Suppressor macrophage (primary cell): ENCODE measurements at regions not wholly inside any gene's neighbourhood (a gene's known extent, or its start where the extent isn't known, plus 50 kb on each side); places are given as distances from the start of the nearest gene placed in this dataset.
"Not testable (repeated sequence)": the region's sequence is repeated elsewhere in the genome, so short reads cannot be mapped to it uniquely, and the experiment has no call there.

Source experiments
- DNase-seq, 4 experiments: peaks; one replicate each; pipeline ENCODE4 v3.0.0-alpha.2; 2020 to 2022

DNA sequence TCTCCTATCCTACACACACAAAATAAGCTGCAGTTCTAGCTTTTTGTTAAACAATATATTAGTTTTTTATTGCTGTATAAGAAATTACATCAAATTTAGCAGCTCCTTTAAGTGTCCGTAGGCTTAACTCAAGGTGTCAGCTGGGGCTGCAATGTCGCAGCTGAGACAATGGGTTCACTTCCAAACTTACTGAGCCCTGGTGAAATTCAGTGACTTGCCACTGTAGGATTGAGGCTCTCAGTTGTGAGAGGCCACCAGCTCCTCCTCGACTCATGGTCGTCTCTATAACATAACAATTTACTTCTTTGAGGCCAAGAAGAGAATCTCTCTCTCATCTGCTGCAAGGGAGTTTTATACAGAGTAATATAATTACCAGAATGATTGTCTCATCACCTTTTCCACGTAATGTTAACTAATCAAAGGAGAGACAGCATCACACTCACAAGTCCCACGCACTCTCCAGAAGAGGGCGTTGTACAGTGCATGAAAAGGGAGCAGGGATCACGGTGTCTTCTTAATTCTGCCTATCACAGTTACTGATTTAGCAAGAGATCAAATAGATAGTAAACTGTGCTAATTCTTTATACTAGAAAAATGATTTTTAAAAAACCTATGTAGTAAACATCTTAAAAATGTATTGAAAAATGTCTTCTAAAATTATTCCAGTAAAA is 735.6 kb upstream of the GBE1 start:
- DNase-seq = no peak

DNA sequence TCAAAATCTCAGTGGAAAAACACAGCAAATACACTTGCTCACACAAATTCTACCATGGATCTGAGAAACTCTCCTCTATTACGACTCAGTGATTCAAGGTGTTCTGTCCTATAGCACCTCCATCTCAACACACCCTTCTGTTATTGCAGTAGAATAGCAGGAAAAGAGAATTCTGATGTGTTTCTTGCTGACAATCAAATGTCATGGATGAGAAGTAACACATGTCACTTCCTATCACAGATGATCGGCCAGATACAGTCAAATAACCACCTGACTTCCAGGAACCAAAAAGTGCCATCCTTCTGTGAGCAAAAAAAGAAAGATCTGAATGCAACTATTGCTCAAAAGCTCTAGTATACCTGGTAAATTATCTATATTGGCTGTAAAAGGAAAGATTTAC is 734.2 kb upstream of the GBE1 start:
- no peak for DNase-seq

GRCh38 chr3:82494977-82495489 is 733.6 kb upstream of the GBE1 start:
- no peak for DNase-seq

DNA sequence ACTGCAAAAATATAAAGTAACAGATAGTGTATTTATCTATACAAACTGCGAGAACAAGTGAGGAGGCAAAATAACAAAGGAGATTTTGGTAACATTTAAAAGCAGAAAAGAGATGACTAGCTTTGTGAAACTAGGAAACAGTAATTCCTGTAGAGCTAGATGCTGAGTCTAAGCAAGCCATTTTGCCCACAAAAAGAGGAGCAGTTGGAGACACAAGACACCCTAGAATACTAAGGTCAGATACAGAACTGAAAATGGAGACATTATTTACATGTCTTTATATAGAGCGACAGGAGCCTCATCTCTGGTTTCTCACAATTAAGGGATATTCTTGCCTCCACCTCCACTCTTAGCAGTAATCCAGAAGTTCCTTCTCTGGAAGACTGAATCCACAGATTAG is 732.4 kb upstream of the GBE1 start:
- DNase-seq = no peak

GRCh38 chr3:82475306-82475705 is 713.9 kb upstream of the GBE1 start:
- DNase-seq = no peak

GRCh38 chr3:82474711-82475110 is 713.3 kb upstream of the GBE1 start:
- no peak for DNase-seq

- no peak for DNase-seq
These were observed 712.6 kb upstream of the GBE1 start for GRCh38 chr3:82473864-82474541.

- no peak for DNase-seq
These were observed 705.6 kb upstream of the GBE1 start for GRCh38 chr3:82467051-82467450.

DNA sequence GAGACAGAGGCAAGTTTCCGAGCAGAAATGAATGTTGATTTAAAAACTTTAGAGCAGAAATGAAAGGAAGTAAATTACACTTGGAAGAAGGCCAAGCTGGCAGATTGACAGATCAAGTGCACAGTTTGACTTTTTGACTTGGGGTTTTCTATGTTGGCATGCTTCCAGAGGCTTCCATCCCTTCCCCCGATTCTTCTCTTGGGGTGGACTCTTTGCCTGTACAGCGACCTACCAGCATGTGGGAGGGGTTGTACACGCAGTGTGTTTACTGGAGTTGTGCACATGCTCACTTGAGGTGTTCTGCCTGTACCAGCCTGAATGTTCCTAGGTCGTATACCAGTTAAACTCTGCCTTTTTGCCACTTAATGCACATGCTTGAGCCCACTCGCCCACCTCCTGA is 701.5 kb upstream of the GBE1 start:
- no peak for DNase-seq

- no peak for DNase-seq
These were observed 699.8 kb upstream of the GBE1 start for GRCh38 chr3:82461049-82461889.

DNA sequence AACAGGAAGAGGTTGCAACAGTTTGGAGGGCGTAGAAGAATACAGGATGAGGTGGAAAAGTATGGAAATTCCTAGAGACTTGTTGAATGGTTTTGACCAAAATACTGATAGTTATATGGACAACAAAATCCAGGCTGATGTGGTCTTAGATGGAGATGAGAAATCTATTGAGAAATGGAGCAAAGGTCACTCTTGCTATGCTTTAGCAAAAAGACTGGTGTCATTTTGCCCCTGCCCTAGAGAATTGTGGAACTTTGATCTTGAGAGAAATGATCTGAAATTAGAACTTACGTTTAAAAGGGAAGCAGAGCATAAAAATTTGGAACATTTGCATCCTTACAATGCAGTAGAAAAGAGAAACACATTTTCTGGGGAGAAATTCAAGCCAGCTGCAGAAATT is 686.9 kb upstream of the GBE1 start:
- DNase-seq = no peak

- not testable (repeated sequence) for DNase-seq
These were observed 667.4 kb upstream of the GBE1 start for GRCh38 chr3:82428821-82429220.

GRCh38 chr3:82424031-82424339 is 662.5 kb upstream of the GBE1 start:
- DNase-seq = no peak

DNA sequence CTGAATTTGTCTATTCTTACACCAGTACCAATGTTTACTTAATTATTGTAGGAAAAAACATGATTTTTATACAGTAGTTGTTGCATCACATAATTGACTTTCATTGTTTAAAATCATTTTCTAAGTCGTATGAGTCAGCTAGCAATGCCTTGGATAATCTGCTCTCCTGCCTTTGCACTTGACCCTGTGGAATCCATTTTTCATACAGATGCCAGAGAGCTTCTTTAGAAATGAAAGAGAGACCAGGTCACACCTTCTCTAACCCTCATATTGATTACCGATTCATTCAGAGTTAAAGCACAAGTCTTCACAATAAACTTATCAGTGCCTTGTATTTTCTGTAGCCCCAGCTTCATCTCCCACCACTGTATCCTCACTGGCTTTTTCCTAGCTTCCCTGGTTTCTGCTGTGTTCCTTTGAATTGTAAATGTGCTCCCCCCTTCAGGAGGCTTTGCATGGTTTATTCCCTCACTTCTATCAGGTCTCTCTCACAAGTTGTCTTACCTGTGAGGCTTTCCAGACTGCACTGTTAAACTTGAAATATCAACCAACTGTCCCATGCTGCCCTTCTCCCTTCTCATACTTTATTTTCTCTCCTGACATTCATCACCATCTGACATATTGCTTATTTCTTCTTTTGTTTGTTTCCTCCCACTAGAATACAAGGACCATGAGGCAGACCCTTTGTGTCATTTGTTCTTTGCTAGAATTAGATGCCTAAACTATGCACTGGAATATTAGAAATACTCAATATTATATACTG is 662.0 kb upstream of the GBE1 start:
- DNase-seq = no peak

DNA sequence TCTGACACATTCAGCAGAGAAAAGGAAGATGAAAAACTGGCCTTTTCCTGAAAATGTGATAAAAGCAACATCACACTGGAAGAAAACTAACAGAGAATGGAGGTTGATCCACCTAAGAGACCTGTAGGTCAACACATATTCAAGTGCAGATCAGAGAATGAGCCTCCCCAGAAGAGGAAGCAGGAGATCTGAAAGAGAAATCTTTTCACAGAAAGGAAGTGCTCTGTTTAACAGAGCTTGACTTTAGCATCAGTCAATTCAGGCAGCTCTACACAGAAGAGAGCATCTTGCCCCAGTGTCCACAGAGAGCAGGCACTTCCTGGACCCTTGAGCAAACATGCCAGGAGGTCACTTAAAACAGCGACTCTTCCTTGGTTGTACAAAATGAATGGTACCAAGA is 655.4 kb upstream of the GBE1 start:
- DNase-seq = no peak

- no peak for DNase-seq
These were observed 654.9 kb upstream of the GBE1 start for GRCh38 chr3:82416349-82416748.

- no peak for DNase-seq
These were observed 651.7 kb upstream of the GBE1 start for GRCh38 chr3:82413171-82413570.

GRCh38 chr3:82410366-82410765 is 648.9 kb upstream of the GBE1 start:
- DNase-seq = no peak

DNA sequence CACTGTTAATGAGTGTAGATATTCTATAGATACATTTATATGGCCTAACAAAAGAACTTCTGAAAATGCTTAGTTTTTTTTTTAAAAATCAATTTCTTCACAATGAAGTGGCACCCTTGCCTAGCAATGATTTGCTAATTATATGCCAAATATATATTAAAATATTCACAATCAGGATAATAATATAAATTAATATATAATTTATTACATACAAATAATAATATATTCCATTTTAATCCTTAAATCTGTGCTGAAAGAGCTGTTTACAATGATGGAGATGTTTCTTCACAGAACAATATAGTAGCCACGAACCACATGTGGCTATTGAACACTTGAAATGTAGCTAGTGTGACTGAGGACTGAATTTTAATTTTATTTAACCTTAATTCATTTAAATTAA is 648.4 kb upstream of the GBE1 start:
- DNase-seq = no peak

DNA sequence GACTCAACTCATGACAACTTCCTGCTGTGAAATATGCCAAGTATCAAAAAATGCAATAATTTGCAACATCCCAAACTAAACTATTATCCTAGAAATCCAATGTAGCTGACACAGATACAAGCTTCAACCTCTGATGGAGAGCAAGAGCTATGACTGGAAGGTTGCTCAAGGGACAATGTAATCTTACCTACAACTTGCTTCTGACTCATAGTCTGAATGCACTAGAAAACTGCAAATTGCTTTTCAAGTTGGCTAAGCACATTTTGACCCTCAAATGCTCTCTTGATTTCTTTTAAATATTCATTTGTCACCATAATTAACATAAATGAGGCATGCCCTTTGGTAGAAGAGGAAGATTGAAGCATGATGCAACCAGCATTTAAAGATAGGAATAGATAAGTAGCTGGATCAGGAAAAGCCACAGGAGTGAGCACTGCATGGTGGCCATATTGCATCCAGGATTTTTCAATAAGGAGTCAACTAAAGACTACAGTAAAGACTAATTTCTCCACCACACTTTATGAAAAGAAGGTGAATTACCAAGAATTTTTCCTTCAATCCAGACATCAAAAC is 630.8 kb upstream of the GBE1 start:
- no peak for DNase-seq

DNA sequence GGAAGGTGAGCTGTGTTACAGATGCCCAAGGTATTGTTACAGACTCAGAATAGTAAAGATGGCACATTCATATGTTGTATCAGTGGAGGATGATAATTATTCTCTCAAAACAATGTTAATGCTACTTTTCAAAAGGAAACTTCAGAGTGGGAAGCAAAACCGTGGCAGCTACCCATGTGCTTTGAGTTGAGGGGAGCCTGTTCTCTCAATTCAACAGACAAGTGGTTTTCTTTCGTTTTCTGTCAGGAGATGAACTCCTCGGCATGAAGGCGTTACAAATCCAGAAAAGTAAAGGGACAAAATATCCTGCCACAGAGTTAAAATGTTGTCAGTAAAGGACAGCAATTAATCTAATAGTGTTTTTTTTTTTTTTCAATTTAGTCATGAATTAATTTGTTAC is 629.4 kb upstream of the GBE1 start:
- no peak for DNase-seq

DNA sequence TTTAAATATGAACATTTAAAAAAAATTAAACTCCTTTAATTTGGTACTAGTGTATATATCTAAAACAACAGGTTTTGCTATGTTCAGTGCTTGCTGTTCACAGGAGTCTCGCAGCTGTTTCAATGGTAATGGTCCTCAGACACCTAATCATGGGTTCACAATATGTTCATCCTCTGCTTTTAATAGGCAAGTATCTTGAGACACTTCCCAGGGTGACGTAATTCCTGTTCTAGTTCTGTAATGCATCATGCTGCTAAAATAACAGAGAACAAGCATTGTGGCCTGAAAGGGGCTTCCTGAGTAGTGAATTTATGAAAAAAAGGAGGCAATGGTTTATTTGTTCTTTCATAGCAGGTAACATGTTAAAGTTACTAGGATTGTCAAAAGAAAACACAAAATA is 625.2 kb upstream of the GBE1 start:
- DNase-seq = no peak

DNA sequence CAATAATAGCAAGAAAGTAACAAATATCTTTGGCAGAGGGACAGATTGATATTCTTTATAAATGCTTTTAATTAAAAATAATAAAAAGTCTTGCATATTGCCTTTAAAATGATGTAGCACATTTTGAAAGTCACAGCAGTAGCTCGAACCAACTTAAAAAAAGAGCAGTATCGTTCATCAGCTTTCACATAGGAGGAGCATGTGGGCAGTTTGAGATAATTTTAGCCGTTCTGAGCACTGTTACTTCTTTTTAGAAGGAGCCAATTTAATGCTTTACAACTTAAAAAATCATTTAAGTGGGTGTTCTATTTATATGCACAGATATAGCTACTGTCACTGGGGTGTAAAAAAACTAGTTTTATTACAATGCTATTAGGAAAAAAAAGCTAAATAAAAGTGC is 622.7 kb upstream of the GBE1 start:
- no peak for DNase-seq
